ENCODE measurements at regions not wholly inside any gene's neighbourhood (a gene's known extent, or its start where the extent isn't known, plus 50 kb on each side); places are given as distances from the start of the nearest gene placed in this dataset.
A peak's percentile ranks its signal among the peaks of the same experiment; 100 is the strongest.
"Not testable (repeated sequence)": the region's sequence is repeated elsewhere in the genome, so short reads cannot be mapped to it uniquely, and the experiment has no call there.

DNA sequence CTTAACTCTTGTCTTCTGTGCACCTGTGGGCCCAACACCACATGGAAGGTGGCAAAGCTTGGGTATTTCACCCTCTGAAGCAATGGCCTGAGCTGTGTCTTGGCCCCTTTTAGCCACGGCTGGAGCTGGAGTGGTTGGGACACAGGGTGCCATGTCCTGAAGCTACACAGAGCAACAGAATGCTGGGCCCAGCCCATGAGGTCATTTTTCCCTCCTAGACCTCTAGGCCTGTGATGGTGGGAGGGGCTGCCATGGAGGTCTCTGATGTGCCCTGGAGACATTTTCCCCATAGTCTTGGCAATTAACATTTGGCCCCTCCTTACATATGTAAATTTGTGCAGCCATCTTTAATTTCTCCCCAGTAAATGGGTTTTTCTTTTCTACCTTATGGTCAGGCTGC is 620.8 kb downstream of the RFPL4B start:
- peaks cover 0 to 16% (median 8%) of the 10 kb centered on the region in 11 experiments; a peak in 10 of 22 replicates for H3K9me3 ChIP-seq (replicated peaks in 1 of 11)
- no peaks in the 10 kb centered on the region for H3K36me3 ChIP-seq
- H3K27ac ChIP-seq: no peak overlapping the region
- H3K9ac ChIP-seq: no peak overlapping the region
- H3K27me3 ChIP-seq: no peaks in the 10 kb centered on the region
- H3K4me2 ChIP-seq: no peak overlapping the region
- no peak for TF ChIP-seq Cebpa-rat (IDR thresholded peaks at IDR 0.05)
- no peaks in the 10 kb centered on the region for H3K4me1 ChIP-seq
- H3K4me3 ChIP-seq: no peak overlapping the region
- no peaks in the 10 kb centered on the region for H4K20me1 ChIP-seq

DNA sequence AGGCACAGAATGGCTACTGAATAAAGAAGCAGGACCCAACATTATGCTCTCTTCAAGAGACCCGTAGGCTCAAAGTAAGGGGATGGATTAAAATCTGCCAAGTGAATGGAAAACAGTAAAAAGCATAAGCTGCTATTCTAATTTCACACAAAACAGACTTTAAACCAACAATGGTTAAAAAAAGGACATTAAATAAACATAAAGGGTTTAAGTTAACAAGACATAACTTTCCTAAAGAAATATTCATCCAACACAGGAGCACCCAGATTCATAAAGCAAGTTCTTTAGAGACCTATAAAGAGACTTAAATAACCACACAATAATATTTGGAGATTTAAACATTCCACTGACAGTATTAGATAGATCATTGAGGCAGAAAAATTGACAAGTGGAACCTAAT is 624.5 kb downstream of the RFPL4B start:
- Histone ChIP-seq H3K27ac (no peak overlapping the region), H3K9ac (no peak overlapping the region), H3K36me3 (no peaks in the 10 kb centered on the region), H3K9me3 (replicated peaks in 1 of 11) (peaks cover 10 to 40% (median 26%) of the 10 kb centered on the region in 11 experiments), H4K20me1 (no peaks in the 10 kb centered on the region), H3K4me3 (no peak overlapping the region), H3K27me3 (no peaks in the 10 kb centered on the region), H3K4me2 (no peak overlapping the region), H3K4me1 (no peaks in the 10 kb centered on the region)
- no peak for TF ChIP-seq Cebpa-rat (IDR thresholded peaks at IDR 0.05)

DNA sequence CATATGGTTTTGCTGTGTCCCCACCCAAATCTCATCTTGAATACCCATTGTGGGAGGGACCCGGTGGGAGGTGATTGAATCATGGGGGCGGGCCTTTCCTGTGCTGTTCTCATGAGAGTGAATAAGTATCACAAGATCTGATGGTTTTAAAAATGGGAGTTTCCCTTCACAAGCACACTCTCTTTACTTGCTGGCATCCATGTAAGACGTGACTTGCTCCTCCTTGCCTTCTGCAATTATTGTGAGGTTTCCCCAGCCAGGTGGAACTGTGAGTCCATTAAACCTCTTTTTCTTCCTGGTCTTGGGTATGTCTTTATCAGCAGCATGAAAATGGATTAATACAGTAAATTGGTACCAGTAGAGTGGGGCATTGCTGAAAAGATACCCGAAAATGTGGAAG is 627.8 kb downstream of the RFPL4B start:
- H4K20me1 ChIP-seq, H3K36me3 ChIP-seq, H3K4me3 ChIP-seq, H3K4me1 ChIP-seq, H3K9ac ChIP-seq, H3K4me2 ChIP-seq, H3K27me3 ChIP-seq, H3K27ac ChIP-seq: not testable (repeated sequence)
- peaks cover 10 to 26% (median 18%) of the 10 kb centered on the region in 11 experiments for H3K9me3 ChIP-seq (replicated peaks in 1 of 11)

DNA sequence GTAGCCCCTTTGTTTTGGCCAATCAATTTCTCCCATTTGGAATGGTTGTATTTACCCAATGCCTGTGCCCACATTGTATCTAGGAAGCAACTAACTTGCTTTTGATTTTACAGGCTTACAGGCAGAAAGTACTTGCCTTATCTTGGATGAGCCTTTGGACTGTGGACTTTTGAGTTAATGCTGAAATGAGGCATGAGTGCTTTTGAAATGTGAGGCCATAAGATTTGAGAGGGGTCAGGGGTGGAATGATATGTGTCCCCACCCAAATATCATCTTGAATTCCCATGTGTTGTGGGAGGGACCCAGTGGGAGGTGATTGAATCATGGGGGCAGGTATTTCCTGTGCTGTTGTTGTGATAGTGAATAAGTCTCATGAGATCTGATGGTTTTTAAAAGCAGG is 629.4 kb downstream of the RFPL4B start:
- H3K4me3 ChIP-seq, H3K27me3 ChIP-seq, H3K36me3 ChIP-seq, H3K9ac ChIP-seq, H4K20me1 ChIP-seq, H3K4me1 ChIP-seq, H3K27ac ChIP-seq, H3K4me2 ChIP-seq: not testable (repeated sequence)
- peaks cover 10 to 26% (median 18%) of the 10 kb centered on the region in 11 experiments for H3K9me3 ChIP-seq (replicated peaks in 1 of 11)

DNA sequence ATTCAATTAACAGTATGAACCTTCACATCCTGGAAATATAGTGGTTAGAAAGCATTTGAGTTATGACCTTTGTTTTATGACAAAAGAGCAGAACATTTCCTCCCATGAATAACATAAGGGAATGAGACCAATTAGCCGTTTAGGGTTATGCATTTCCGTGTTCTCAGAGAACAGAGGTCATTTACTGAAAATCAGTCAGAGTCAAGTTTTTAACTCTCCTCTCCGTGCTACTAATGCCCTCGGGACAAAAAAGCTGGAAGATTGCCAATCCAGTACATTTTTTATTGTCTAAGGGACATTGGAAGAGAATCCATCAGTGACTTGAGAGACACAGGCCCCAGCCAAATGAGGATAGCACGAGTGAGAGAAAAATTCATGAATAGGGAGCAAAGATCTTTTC is 632.7 kb downstream of the RFPL4B start:
- Histone ChIP-seq H3K4me1 (no peaks in the 10 kb centered on the region), H3K27ac (no peak overlapping the region), H3K27me3 (no peaks in the 10 kb centered on the region), H3K4me2 (no peak overlapping the region), H3K9me3 (replicated peaks in 1 of 11) (peaks cover 6 to 20% (median 14%) of the 10 kb centered on the region in 11 experiments), H4K20me1 (no peaks in the 10 kb centered on the region), H3K4me3 (no peak overlapping the region), H3K9ac (no peak overlapping the region), H3K36me3 (no peaks in the 10 kb centered on the region)
- TF ChIP-seq Cebpa-rat (IDR thresholded peaks at IDR 0.05): no peak

DNA sequence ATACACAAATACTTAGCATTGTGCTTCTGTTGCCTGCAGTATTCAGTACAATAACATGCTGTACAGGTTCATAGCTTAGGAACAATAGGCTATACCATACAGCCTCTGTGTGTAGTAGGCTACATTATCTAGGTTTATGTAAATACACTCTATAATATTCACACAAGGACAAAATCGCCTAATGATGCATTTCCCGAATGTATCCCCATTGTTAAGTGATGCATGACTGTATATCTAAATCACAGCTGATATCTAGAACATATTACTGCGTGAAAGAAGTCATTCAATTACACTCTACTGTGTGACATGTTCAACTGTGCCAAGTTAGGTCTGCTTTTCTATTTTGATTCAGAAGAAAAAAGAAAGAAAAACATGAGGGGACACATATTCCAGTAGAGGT is 633.5 kb downstream of the RFPL4B start:
- no peak overlapping the region for H3K4me2 ChIP-seq
- no peak overlapping the region for H3K27ac ChIP-seq
- peaks cover 0 to 11% (median 5%) of the 10 kb centered on the region in 11 experiments; a peak in 12 of 22 replicates for H3K9me3 ChIP-seq (replicated peaks in 1 of 11)
- no peaks in the 10 kb centered on the region for H3K4me1 ChIP-seq
- H4K20me1 ChIP-seq: no peaks in the 10 kb centered on the region
- no peaks in the 10 kb centered on the region for H3K36me3 ChIP-seq
- H3K4me3 ChIP-seq: no peak overlapping the region
- TF ChIP-seq Cebpa-rat (IDR thresholded peaks at IDR 0.05): no peak
- no peak overlapping the region for H3K9ac ChIP-seq
- no peaks in the 10 kb centered on the region for H3K27me3 ChIP-seq

DNA sequence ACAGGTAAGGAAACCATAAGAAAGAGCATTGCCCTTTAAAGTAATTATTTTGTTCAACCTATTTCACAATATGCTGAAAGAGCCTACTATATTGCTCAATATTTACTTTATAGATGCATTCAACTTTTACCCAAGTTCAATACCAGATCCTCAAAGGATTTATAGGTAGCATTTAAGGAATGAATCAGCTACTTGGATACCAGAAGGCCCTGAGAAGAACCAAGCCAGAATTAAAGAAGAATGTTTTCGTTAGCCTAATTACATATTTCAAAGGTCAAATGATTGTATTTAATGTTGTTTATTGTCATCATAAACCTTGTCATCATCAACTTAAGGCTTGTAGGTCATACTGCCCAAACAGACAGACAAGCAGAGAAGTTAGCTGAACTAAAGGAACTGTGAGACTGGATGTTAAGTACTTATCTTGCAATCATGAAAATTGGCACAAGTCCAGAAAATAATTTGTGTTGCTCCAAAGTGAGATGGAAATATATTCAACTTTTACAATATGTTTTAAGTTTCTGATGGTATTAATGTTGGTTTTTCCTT is 636.7 kb downstream of the RFPL4B start:
- H3K4me2 ChIP-seq: no peak overlapping the region
- no peak overlapping the region for H3K4me3 ChIP-seq
- no peaks in the 10 kb centered on the region for H4K20me1 ChIP-seq
- no peaks in the 10 kb centered on the region for H3K27me3 ChIP-seq
- no peak overlapping the region for H3K27ac ChIP-seq
- H3K9ac ChIP-seq: no peak overlapping the region
- no peaks in the 10 kb centered on the region for H3K36me3 ChIP-seq
- no peaks in the 10 kb centered on the region for H3K4me1 ChIP-seq
- 0 out of 22 replicates have a peak, but pooled peaks cover 0 to 2% (median 0%) of the 10 kb centered on the region in 11 experiments for H3K9me3 ChIP-seq (replicated peaks in 1 of 11)
- TF ChIP-seq Cebpa-rat (IDR thresholded peaks at IDR 0.05): peak in 1 of 11 experiments; percentile 31; a peak in 1 of 22 replicates

DNA sequence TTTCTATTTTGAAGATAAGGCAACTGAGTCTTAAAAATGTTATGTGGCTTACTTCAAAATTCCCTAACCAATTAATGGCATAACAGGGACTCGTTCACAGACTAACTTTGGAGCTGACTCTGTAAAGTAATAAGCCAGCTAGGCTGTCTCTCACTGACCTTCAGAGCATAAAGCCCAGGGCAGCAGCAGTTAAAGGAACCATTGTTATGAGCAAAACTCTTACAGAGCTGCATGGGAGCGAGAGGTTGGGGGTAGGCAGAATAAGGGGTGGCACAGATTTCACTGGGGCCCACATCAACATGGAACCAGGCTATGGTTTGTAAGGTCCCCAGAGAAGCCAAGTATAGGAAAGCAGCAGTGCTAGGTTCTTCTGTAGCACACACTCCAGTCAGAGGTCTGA is 637.8 kb downstream of the RFPL4B start:
- no peak for TF ChIP-seq Cebpa-rat (IDR thresholded peaks at IDR 0.05)
- H3K27ac ChIP-seq: no peak overlapping the region
- H3K9me3 ChIP-seq (replicated peaks in 1 of 11): 0 out of 22 replicates have a peak, but pooled peaks cover 0 to 6% (median 0%) of the 10 kb centered on the region in 11 experiments
- no peaks in the 10 kb centered on the region for H3K4me1 ChIP-seq
- H3K9ac ChIP-seq: no peak overlapping the region
- no peaks in the 10 kb centered on the region for H4K20me1 ChIP-seq
- no peaks in the 10 kb centered on the region for H3K36me3 ChIP-seq
- H3K27me3 ChIP-seq: no peaks in the 10 kb centered on the region
- no peak overlapping the region for H3K4me3 ChIP-seq
- H3K4me2 ChIP-seq: no peak overlapping the region

DNA sequence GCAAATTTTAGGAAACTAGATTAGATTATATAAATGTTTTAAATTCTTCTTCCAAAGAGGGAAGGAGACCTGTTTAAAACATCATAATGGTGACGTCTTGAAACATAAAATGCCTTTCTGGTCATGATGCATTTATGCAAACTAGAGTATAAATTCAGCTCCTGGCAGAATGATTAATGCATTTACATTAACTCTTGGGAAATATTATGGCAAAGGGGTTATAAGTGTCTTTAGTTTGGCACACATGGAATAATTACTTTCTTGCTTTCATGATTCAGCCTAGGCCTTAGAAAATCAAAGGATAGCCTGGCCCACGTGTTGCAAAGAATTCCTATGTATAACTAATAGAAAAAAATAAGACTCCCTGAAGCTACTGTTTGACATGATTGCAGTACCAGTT is 639.2 kb downstream of the RFPL4B start:
- H3K36me3 ChIP-seq: no peaks in the 10 kb centered on the region
- no peak overlapping the region for H3K27ac ChIP-seq
- no peaks in the 10 kb centered on the region for H3K27me3 ChIP-seq
- 0 out of 22 replicates have a peak, but pooled peaks cover 0 to 6% (median 0%) of the 10 kb centered on the region in 11 experiments for H3K9me3 ChIP-seq (replicated peaks in 1 of 11)
- H4K20me1 ChIP-seq: no peaks in the 10 kb centered on the region
- no peaks in the 10 kb centered on the region for H3K4me1 ChIP-seq
- H3K9ac ChIP-seq: no peak overlapping the region
- TF ChIP-seq Cebpa-rat (IDR thresholded peaks at IDR 0.05): no peak
- no peak overlapping the region for H3K4me2 ChIP-seq
- H3K4me3 ChIP-seq: no peak overlapping the region

DNA sequence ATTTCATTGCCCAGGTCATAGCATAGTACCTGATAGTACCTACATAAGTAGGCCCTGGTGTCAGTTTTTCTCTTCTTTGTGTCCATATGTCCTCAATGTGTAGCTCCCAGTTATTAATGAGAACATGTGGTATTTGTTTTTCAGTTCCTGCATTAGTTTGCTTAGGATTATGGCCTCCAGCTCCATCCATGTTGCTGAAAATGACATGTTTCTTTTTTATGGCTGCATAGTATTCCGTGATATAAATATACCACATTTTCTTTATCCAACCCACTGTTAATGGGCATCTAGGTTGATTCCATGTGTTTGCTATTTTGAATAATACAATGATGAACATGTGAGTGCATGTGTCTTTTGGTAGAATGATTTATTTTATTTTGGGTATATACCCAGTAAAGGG is 641.6 kb downstream of the RFPL4B start:
- Histone ChIP-seq H3K4me2 (no peak overlapping the region), H4K20me1 (no peaks in the 10 kb centered on the region), H3K9ac (no peak overlapping the region), H3K4me3 (no peak overlapping the region), H3K9me3 (replicated peaks in 1 of 11) (0 out of 22 replicates have a peak, but pooled peaks cover 0 to 6% (median 0%) of the 10 kb centered on the region in 11 experiments), H3K4me1 (no peaks in the 10 kb centered on the region), H3K36me3 (no peaks in the 10 kb centered on the region), H3K27me3 (no peaks in the 10 kb centered on the region), H3K27ac (no peak overlapping the region)
- TF ChIP-seq Cebpa-rat (IDR thresholded peaks at IDR 0.05): no peak

Data from BLaER1 treated with 17β-estradiol and CSF1 and Interleukin-3, amounts not matched to agents 10 nM and 100 nM (cell line).